Hepatocyte (in vitro differentiated cells): ENCODE measurements at regions not wholly inside any gene's neighbourhood (a gene's known extent, or its start where the extent isn't known, plus 50 kb on each side); places are given as distances from the start of the nearest gene placed in this dataset.

Experiments used
- DNase-seq: peaks from one replicate; pipeline ENCODE4 v3.0.0-alpha.2; 2016; ENCODE audit warnings: low spot score
- H2AFZ ChIP-seq: fragments of 200-600 bp; sonication (generic); 2 replicates; pipeline ENCODE4 v1.6.0; 2016; ENCODE audit warnings: antibody characterized with exemption, mild to moderate bottlenecking
- H3K27ac ChIP-seq: fragments of 200-600 bp; sonication (generic); 2 replicates; pipeline ENCODE4 v1.5.1; 2016; ENCODE audit warnings: mild to moderate bottlenecking
- H3K27me3 ChIP-seq: fragments of 200-600 bp; sonication (generic); 2 replicates; pipeline ENCODE4 v1.6.1; 2016
- H3K36me3 ChIP-seq: fragments of 200-600 bp; sonication (generic); replicated peaks from 2 replicates; pipeline ENCODE4 v1.5.1; 2016; ENCODE audit warnings: low read depth; ENCODE audit not compliant: insufficient read depth
- H3K4me1 ChIP-seq: fragments of 200-600 bp; sonication (generic); 2 replicates; pipeline ENCODE4 v1.5.1; 2016; ENCODE audit warnings: mild to moderate bottlenecking, moderate library complexity; ENCODE audit not compliant: insufficient read depth
- H3K4me2 ChIP-seq: fragments of 200-600 bp; sonication (generic); 2 replicates; pipeline ENCODE4 v1.6.0; 2016
- H3K4me3 ChIP-seq: fragments of 200-600 bp; sonication (generic); 2 replicates; pipeline ENCODE4 v1.5.1; 2016; ENCODE audit warnings: mild to moderate bottlenecking
- H3K79me2 ChIP-seq: fragments of 200-600 bp; sonication (generic); 2 replicates; pipeline ENCODE4 v1.6.0; 2017; ENCODE audit warnings: mild to moderate bottlenecking
- H3K9me2 ChIP-seq: fragments of 200-600 bp; sonication (generic); replicated peaks from 2 replicates; pipeline ENCODE4 v1.6.0; 2017; ENCODE audit warnings: mild to moderate bottlenecking; ENCODE audit not compliant: insufficient read depth
- H3K9me3 ChIP-seq: fragments of 200-600 bp; sonication (generic); 2 replicates; pipeline ENCODE4 v1.5.1; 2016; ENCODE audit warnings: low read depth, mild to moderate bottlenecking
- H4K20me1 ChIP-seq: fragments of 200-600 bp; sonication (generic); 2 replicates; pipeline ENCODE4 v1.6.0; 2016; ENCODE audit warnings: mild to moderate bottlenecking; ENCODE audit not compliant: insufficient read depth, poor library complexity, severe bottlenecking
- EZH2 ChIP-seq: fragments of 200-600 bp; sonication (generic); IDR thresholded peaks from 2 replicates; pipeline ENCODE4 v1.6.1; 2016; ENCODE audit warnings: antibody characterized with exemption, mild to moderate bottlenecking, borderline replicate concordance
- EZH2phosphoT487 ChIP-seq: fragments of 200-600 bp; sonication (generic); IDR thresholded peaks from one replicate; pipeline ENCODE4 v1.6.1; 2018; ENCODE audit warnings: antibody characterized with exemption, mild to moderate bottlenecking, low read depth, moderate library complexity; ENCODE audit not compliant: unreplicated experiment, severe bottlenecking
- WGBS: methylation state at CpG from one replicate; pipeline ENCODE4 v1.1.6; 2016; ENCODE audit warnings: low lambda C conversion rate; ENCODE audit errors: missing lambda C conversion rate; 5-methylcytosine and 5-hydroxymethylcytosine counted together
- TF ChIP-seq, protein P1 (sequence below): fragments of 200-600 bp; sonication (generic); IDR thresholded peaks from 2 replicates; pipeline ENCODE4 v1.5.1; 2016; ENCODE audit warnings: antibody characterized with exemption, mild to moderate bottlenecking; ENCODE audit not compliant: poor library complexity

DNA sequence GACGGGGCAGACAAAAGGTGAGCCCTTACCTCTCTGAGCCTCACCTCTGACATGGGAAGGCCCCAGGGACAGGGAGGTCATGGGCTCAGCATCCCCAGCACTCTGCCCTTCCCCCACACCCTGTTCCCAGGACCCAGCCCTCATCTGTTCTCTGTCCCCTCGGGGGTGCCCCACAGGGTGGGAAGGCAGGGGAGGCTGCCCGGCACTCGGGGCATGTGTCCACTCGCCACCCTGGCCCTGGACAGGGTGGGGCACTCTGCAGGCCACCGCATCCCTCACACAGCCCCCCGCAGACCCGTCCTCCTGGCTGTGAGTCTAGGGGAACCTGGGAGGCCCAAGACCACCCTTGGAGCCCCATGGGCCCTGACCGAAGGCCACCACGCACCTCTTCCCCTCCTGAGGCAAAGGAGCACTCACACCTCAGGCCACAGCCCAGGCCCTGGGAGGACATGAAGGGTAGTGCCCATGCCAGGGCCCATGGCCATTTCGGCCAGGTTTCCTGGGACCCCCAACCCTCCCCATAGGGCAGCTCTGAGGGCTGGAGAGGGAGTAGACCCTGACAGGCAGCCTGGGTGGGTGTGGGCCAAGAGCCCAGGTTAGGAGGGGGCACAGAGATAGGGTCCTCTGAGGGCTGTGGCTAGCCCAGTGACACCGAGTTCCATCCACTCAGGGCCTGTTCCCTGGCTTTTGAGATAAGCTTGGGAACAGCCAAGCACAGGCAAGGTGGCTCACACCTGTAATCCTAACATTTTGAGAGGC is 193.1 kb downstream of the IGLL1 start:
- no peak overlapping the region for H3K27ac ChIP-seq
- H3K4me1 ChIP-seq: peaks cover 16% of the 10 kb centered on the region
- TF ChIP-seq, protein P1, sequence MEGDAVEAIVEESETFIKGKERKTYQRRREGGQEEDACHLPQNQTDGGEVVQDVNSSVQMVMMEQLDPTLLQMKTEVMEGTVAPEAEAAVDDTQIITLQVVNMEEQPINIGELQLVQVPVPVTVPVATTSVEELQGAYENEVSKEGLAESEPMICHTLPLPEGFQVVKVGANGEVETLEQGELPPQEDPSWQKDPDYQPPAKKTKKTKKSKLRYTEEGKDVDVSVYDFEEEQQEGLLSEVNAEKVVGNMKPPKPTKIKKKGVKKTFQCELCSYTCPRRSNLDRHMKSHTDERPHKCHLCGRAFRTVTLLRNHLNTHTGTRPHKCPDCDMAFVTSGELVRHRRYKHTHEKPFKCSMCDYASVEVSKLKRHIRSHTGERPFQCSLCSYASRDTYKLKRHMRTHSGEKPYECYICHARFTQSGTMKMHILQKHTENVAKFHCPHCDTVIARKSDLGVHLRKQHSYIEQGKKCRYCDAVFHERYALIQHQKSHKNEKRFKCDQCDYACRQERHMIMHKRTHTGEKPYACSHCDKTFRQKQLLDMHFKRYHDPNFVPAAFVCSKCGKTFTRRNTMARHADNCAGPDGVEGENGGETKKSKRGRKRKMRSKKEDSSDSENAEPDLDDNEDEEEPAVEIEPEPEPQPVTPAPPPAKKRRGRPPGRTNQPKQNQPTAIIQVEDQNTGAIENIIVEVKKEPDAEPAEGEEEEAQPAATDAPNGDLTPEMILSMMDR: no peak
- no peak for TF ChIP-seq EZH2phosphoT487
- no peak for TF ChIP-seq EZH2
- H3K79me2 ChIP-seq: no peaks in the 10 kb centered on the region
- no peak overlapping the region for H3K4me3 ChIP-seq
- H3K27me3 ChIP-seq: no peaks in the 10 kb centered on the region
- DNase-seq: no peak
- 94% methylated on average over 11 of the region's 12 CpGs for WGBS
- no peak overlapping the region for H2AFZ ChIP-seq
- no peaks in the 10 kb centered on the region for H3K36me3 ChIP-seq
- H4K20me1 ChIP-seq: no peaks in the 10 kb centered on the region
- H3K4me2 ChIP-seq: no peak overlapping the region
- H3K9me2 ChIP-seq: no peaks in the 10 kb centered on the region
- H3K9me3 ChIP-seq: no peaks in the 10 kb centered on the region

DNA sequence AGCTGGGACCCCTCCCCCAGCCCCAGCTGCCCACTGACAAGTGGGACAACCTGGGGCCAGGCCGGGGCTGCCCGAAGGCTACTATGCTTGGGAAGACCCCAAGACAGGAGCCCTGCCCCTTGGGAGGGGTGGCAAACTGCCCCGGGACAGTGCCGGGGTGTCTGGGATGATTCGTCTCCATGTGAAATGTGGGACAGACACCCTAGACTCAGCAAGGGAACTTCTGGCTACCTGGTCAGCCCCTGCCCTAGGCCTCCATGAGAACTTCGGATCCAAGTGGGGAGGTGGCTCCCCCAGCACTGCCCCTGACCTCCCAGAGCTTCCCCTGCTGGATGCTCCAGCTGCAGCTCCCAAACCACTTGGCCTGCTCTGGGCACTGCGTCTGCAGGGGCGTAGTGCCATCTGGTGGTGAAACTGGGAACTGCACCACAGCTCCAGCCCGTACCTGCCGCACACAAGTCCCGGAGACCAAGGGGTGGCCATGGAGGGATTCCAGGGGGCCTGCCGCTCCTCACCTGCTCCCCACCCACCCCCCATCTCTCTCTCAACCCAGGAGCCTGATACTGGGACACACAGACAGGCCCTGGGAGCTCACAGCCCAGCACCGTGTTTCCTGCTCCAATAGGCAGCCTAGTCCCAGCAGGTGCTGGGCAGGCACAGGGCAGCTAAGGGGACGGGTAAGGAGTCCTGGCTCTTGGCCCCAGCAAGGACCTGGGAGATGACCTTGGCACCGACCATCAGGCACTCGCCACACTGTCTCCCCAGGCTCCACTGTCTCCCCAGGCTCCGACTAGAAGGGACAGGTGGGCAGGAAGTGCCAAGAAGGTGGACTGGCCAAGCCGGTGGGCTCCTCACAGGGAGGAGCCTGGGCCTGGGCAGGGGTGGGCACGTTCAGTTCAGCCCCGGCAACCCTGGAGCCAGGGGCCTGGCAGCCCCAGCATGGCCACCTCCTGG is 194.1 kb downstream of the IGLL1 start:
- H2AFZ ChIP-seq: no peak overlapping the region
- no peaks in the 10 kb centered on the region for H3K9me2 ChIP-seq
- H3K27me3 ChIP-seq: no peaks in the 10 kb centered on the region
- no peak overlapping the region for H3K4me2 ChIP-seq
- H3K36me3 ChIP-seq: no peaks in the 10 kb centered on the region
- no peaks in the 10 kb centered on the region for H4K20me1 ChIP-seq
- no peak overlapping the region for H3K4me3 ChIP-seq
- 40% methylated on average over 20 of the region's 20 CpGs for WGBS
- no peak for TF ChIP-seq EZH2
- TF ChIP-seq, protein P1: peak; percentile 96
- H3K4me1 ChIP-seq: peaks cover 16% of the 10 kb centered on the region
- H3K9me3 ChIP-seq: no peaks in the 10 kb centered on the region
- DNase-seq: peak; percentile 90
- H3K79me2 ChIP-seq: no peaks in the 10 kb centered on the region
- H3K27ac ChIP-seq: no peak overlapping the region

DNA sequence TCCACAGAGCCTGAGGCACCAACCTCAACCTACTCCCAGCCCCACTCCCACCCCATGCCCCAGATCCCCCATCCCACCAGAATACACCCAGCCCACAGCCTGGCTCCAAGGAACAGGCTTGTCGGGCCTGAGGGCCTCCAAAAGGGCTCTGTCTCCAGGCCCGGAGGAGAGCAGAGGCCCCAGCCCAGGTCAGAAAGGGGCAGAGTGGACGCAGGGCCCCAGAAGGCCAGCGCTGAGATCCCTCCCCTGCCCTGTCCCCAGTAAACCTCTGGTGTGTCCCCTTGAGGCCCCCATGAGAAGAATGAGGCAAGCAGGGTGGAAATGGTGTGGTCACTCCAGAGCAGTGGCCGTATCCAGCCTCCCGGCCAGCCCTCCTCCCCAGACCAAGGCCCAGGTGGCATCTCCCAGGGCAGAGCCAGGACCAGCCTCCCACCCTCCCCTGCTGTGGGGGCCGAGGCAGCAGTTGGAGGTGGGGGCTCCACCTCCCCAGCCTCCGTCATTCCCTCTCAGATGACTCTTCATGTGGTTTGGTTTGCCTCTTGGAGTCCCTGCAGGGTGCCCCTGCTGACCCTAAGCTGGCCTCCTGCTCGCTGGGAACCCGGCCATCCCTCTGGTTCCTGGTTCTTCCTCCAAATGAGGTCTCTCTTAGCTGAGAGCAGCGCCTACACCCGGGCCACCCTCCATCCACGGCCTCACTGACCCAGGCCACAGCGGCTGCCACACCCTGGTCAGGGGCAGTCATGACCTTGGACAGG is 195.0 kb downstream of the IGLL1 start:
- Histone ChIP-seq H2AFZ (no peak overlapping the region), H3K4me3 (no peak overlapping the region), H3K4me1 (peaks cover 16% of the 10 kb centered on the region), H3K36me3 (no peaks in the 10 kb centered on the region), H3K9me3 (no peaks in the 10 kb centered on the region), H3K4me2 (no peak overlapping the region), H3K79me2 (no peaks in the 10 kb centered on the region), H3K27ac (no peak overlapping the region), H3K27me3 (no peaks in the 10 kb centered on the region), H4K20me1 (no peaks in the 10 kb centered on the region), H3K9me2 (no peaks in the 10 kb centered on the region)
- TF ChIP-seq EZH2: no peak
- TF ChIP-seq, protein P1: no peak
- TF ChIP-seq EZH2phosphoT487: no peak
- DNase-seq: no peak
- 86% methylated on average over 14 of the region's 14 CpGs for WGBS
